IMR-90 (cell line): ENCODE measurements at regions not wholly inside any gene's neighbourhood (a gene's known extent, or its start where the extent isn't known, plus 50 kb on each side); places are given as distances from the start of the nearest gene placed in this dataset.

Experiments
- BHLHE40 ChIP-seq: fragments of 150-350 bp; IDR thresholded peaks from 2 replicates; pipeline ENCODE4 v1.6.1; 2016; ENCODE audit warnings: mild to moderate bottlenecking, low read depth, low read length
- CEBPB ChIP-seq: IDR thresholded peaks from 2 replicates; pipeline ENCODE4 v1.6.1; 2012; ENCODE audit warnings: low read depth, low read length, improper control_type of control experiment
- FOS ChIP-seq: fragments of 150-350 bp; IDR thresholded peaks from 2 replicates; pipeline ENCODE4 v1.6.1; 2016; ENCODE audit warnings: low read depth, low read length
- POLR2A ChIP-seq: IDR thresholded peaks from 2 replicates; pipeline ENCODE4 v1.6.1; 2012; ENCODE audit warnings: mild to moderate bottlenecking, low read depth, low read length
- RAD21 ChIP-seq: IDR thresholded peaks from 2 replicates; pipeline ENCODE4 v1.6.1; 2012; ENCODE audit warnings: low read length, improper control_type of control experiment
- RCOR1 ChIP-seq: IDR thresholded peaks from 2 replicates; pipeline ENCODE4 v1.6.1; 2012; ENCODE audit warnings: mild to moderate bottlenecking, low read length, improper control_type of control experiment; ENCODE audit not compliant: insufficient replicate concordance
- SMC3 ChIP-seq: fragments of 150-350 bp; IDR thresholded peaks from 2 replicates; pipeline ENCODE4 v1.6.1; 2016; ENCODE audit warnings: low read depth, mild to moderate bottlenecking, antibody characterized with exemption, low read length, moderate library complexity
- TF ChIP-seq, protein P1 (sequence below): fragments of 150-350 bp; IDR thresholded peaks from 2 replicates; pipeline ENCODE4 v1.6.1; 2017; ENCODE audit warnings: mild to moderate bottlenecking, antibody characterized with exemption, low read length, low read depth
- TF ChIP-seq, protein P2 (sequence below): conservative IDR thresholded peaks from 2 replicates; pipeline ENCODE4 v1.5.1; 2012; ENCODE audit warnings: mild to moderate bottlenecking, low read depth, low read length, improper control_type of control experiment

DNA sequence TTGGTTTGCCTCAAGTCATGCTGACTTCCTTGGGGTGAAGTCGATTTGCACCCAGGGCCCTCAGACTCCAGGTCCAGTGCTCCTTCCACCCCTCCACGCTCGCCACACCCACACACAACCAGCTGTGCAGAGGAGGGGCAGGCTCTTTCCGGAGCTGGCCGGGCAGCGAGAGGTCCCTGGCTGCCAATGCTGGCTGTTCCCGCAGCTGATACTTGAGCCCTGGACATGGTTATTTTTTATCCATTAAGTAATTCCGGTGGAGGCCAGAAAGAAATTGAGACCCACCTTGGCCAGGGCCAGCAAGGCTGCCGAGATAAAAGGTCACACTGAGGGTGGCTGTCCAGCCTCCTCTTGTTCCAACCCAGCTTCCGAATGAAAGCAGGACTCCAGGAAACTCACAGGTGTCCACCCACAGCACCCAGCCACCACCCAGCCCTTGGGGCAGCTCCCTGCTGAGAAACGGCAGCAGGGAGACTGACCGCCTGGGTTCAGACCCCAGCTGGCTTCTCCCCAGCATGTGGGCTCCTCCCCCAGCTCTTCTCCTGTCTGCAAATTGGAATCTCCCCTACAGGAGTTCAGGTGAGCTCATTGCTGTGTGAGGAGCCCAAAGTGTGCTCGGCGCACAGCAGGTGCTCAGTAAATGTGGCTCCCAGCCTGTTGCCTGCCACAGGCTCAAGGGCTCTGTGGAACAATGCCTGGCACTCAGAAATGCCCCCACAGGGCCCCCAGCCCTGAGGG is 77.8 kb downstream of the PDGFA start:
- TF ChIP-seq, protein P1, sequence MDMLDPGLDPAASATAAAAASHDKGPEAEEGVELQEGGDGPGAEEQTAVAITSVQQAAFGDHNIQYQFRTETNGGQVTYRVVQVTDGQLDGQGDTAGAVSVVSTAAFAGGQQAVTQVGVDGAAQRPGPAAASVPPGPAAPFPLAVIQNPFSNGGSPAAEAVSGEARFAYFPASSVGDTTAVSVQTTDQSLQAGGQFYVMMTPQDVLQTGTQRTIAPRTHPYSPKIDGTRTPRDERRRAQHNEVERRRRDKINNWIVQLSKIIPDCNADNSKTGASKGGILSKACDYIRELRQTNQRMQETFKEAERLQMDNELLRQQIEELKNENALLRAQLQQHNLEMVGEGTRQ, result no peak
- TF ChIP-seq, protein P2, sequence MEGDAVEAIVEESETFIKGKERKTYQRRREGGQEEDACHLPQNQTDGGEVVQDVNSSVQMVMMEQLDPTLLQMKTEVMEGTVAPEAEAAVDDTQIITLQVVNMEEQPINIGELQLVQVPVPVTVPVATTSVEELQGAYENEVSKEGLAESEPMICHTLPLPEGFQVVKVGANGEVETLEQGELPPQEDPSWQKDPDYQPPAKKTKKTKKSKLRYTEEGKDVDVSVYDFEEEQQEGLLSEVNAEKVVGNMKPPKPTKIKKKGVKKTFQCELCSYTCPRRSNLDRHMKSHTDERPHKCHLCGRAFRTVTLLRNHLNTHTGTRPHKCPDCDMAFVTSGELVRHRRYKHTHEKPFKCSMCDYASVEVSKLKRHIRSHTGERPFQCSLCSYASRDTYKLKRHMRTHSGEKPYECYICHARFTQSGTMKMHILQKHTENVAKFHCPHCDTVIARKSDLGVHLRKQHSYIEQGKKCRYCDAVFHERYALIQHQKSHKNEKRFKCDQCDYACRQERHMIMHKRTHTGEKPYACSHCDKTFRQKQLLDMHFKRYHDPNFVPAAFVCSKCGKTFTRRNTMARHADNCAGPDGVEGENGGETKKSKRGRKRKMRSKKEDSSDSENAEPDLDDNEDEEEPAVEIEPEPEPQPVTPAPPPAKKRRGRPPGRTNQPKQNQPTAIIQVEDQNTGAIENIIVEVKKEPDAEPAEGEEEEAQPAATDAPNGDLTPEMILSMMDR, result no peak
- no peak for TF ChIP-seq FOS
- no peak for TF ChIP-seq POLR2A
- no peak for TF ChIP-seq RCOR1
- TF ChIP-seq SMC3, result no peak
- no peak for TF ChIP-seq CEBPB
- no peak for TF ChIP-seq BHLHE40
- TF ChIP-seq RAD21, result no peak
